ENCODE measurements at regions not wholly inside any gene's neighbourhood (a gene's known extent, or its start where the extent isn't known, plus 50 kb on each side); places are given as distances from the start of the nearest gene placed in this dataset.

GRCh38 chr1:192958871-192959270, 100.3 kb downstream of the UCHL5 start:
- in situ Hi-C loops (cut with HindIII; ENCODE audit: low sequenced_read_pairs): no loop called here
- TF ChIP-seq, protein P1, sequence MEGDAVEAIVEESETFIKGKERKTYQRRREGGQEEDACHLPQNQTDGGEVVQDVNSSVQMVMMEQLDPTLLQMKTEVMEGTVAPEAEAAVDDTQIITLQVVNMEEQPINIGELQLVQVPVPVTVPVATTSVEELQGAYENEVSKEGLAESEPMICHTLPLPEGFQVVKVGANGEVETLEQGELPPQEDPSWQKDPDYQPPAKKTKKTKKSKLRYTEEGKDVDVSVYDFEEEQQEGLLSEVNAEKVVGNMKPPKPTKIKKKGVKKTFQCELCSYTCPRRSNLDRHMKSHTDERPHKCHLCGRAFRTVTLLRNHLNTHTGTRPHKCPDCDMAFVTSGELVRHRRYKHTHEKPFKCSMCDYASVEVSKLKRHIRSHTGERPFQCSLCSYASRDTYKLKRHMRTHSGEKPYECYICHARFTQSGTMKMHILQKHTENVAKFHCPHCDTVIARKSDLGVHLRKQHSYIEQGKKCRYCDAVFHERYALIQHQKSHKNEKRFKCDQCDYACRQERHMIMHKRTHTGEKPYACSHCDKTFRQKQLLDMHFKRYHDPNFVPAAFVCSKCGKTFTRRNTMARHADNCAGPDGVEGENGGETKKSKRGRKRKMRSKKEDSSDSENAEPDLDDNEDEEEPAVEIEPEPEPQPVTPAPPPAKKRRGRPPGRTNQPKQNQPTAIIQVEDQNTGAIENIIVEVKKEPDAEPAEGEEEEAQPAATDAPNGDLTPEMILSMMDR (IDR thresholded peaks at IDR 0.05; ENCODE audit: low read depth, low read length): no peak
- no peak overlapping the region for H3K4me3 ChIP-seq (ENCODE audit: low read depth, low read length)
- peak; percentile 69 for DNase-seq (ENCODE audit: low read depth, low spot score)

DNA sequence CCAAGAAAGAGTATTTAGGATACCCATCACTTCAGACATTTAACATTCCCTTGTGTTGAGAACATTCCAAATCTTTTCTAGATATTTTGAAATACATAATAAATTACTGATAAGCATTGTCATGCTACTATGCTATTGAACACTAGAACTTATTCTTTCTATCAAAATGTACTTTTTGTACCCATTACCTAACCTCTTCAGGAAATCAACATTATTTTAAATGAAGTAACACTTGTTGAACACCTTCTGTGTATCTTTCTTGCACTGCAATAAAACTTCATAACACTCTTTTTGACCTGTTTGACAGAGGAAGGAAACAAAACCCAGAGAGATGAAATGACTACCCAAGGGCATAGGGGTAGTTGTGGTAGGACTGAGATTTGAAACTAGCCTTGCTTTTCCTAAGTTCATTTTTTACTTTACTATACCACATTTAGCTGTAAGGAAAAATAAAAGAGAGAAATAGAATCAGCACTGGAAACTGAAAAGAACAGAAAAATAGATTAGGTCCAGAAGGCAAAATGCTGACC, 99.4 kb downstream of the UCHL5 start:
- H3K4me3 ChIP-seq (ENCODE audit: low read depth, low read length): no peak overlapping the region
- DNase-seq (ENCODE audit: low read depth, low spot score): no peak
- TF ChIP-seq, protein P1 (IDR thresholded peaks at IDR 0.05; ENCODE audit: low read depth, low read length): no peak
- in situ Hi-C loops (cut with HindIII; ENCODE audit: low sequenced_read_pairs): no loop called here
